Astrocyte (in vitro differentiated cells and primary cell): ENCODE measurements at regions not wholly inside any gene's neighbourhood (a gene's known extent, or its start where the extent isn't known, plus 50 kb on each side); places are given as distances from the start of the nearest gene placed in this dataset.

Experiments
- DNase-seq: peaks from one replicate; pipeline ENCODE4 v3.0.0-alpha.2; 2010; ENCODE audit warnings: low read depth
- FAIRE-seq: peaks from 2 replicates; lab custom pipeline; 2011; peaks lifted over from hg19 to GRCh38; lab: Jason Lieb, UNC
- H2AFZ ChIP-seq: 2 replicates; pipeline ENCODE4 v1.6.0; 2012; ENCODE audit warnings: low read depth, low read length, inconsistent platforms
- H3K27ac ChIP-seq: 2 replicates; pipeline ENCODE4 v1.5.1; 2011; ENCODE audit warnings: low read depth, low read length, inconsistent platforms
- H3K27me3 ChIP-seq: 2 replicates; pipeline ENCODE4 v1.6.0; 2011; ENCODE audit warnings: low read length, inconsistent platforms; ENCODE audit not compliant: insufficient read depth
- H3K36me3 ChIP-seq: 2 replicates; pipeline ENCODE4 v1.5.1; 2011; ENCODE audit warnings: low read length, inconsistent platforms; ENCODE audit not compliant: insufficient read depth
- H3K4me1 ChIP-seq: 2 replicates; pipeline ENCODE4 v1.5.1; 2011; ENCODE audit warnings: low read length, inconsistent platforms; ENCODE audit not compliant: insufficient read depth
- H3K4me2 ChIP-seq: 2 replicates; pipeline ENCODE4 v1.6.0; 2012; ENCODE audit warnings: low read length, inconsistent platforms
- H3K4me3 ChIP-seq: 2 replicates; pipeline ENCODE4 v1.5.1; 2011; ENCODE audit warnings: low read depth, mild to moderate bottlenecking, low read length, inconsistent platforms; ENCODE audit not compliant: insufficient read depth
- H3K79me2 ChIP-seq: 2 replicates; pipeline ENCODE4 v1.6.0; 2012; ENCODE audit warnings: mild to moderate bottlenecking, low read length, inconsistent platforms; ENCODE audit not compliant: insufficient read depth
- H3K9ac ChIP-seq: 2 replicates; pipeline ENCODE4 v1.6.0; 2012; ENCODE audit warnings: mild to moderate bottlenecking, low read length, inconsistent platforms
- H3K9me3 ChIP-seq: 2 replicates; pipeline ENCODE4 v1.5.1; 2012; ENCODE audit warnings: low read depth, mild to moderate bottlenecking, low read length, inconsistent platforms; ENCODE audit not compliant: insufficient read depth
- H4K20me1 ChIP-seq: 2 replicates; pipeline ENCODE4 v1.6.0; 2012; ENCODE audit warnings: low read length, inconsistent platforms; ENCODE audit not compliant: insufficient read depth
- H3K27ac Mint-ChIP-seq: one replicate; pipeline ENCODE4 v1.8.0; 2021; ENCODE audit warnings: mild to moderate bottlenecking, mixed read lengths; ENCODE audit not compliant: unreplicated experiment
- H3K27me3 Mint-ChIP-seq: one replicate; pipeline ENCODE4 v1.8.0; 2021; ENCODE audit warnings: low read depth, mixed read lengths; ENCODE audit not compliant: unreplicated experiment
- H3K36me3 Mint-ChIP-seq: one replicate; pipeline ENCODE4 v1.8.0; 2021; ENCODE audit warnings: low read depth, mixed read lengths; ENCODE audit not compliant: unreplicated experiment
- H3K4me1 Mint-ChIP-seq: one replicate; pipeline ENCODE4 v1.8.0; 2021; ENCODE audit warnings: low read depth, mixed read lengths; ENCODE audit not compliant: unreplicated experiment
- H3K4me3 Mint-ChIP-seq: one replicate; pipeline ENCODE4 v1.8.0; 2021; ENCODE audit warnings: mild to moderate bottlenecking, moderate library complexity, mixed read lengths; ENCODE audit not compliant: unreplicated experiment
- H3K9me3 Mint-ChIP-seq: one replicate; pipeline ENCODE4 v1.8.0; 2021; ENCODE audit warnings: mild to moderate bottlenecking, mixed read lengths; ENCODE audit not compliant: unreplicated experiment
- EZH2 ChIP-seq: IDR thresholded peaks from 2 replicates; pipeline ENCODE4 v1.6.1; 2012; ENCODE audit warnings: mild to moderate bottlenecking, low read length, inconsistent platforms; ENCODE audit not compliant: insufficient read depth
- TF ChIP-seq, protein P1 (sequence below): IDR thresholded peaks from 2 replicates; pipeline ENCODE4 v1.5.1; 2011; ENCODE audit warnings: low read depth, mild to moderate bottlenecking, inconsistent platforms, low read length, moderate library complexity; ENCODE audit not compliant: insufficient read depth

DNA sequence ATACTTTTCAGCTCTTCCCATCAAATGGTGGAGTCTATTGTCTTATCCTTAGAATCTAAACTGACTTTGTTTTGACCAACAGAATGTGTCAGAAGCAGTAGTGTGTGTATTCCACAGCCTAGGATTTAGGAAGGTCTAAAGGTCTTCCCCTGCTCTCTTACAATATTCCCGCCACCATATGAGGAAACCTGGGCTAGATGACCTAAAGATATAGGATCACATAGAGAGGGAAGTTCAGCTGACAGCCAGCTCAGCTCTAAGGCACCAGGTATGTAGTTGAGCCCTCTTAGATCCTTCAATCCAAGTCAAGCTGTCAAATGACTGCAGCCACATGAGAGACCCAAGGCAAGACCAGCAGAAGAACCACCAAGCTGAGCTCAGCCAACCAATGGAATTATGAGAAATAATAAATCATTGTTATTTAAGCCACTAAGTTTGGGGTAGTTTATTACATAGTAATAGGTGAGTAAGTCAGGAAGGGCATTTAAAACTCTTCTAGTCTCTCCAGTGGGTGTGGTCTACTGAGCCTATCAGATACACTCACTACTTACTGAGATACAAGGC is 227.7 kb upstream of the HES1 start:
- Histone ChIP-seq H3K9ac (no peak overlapping the region), H3K4me2 (no peak overlapping the region), H3K36me3 (no peaks in the 10 kb centered on the region), H2AFZ (no peak overlapping the region), H3K27ac (no peak overlapping the region), H3K4me1 (no peaks in the 10 kb centered on the region), H3K27me3 (peaks cover 21% of the 10 kb centered on the region), H3K79me2 (no peaks in the 10 kb centered on the region), H3K4me3 (no peak overlapping the region), H4K20me1 (no peaks in the 10 kb centered on the region), H3K9me3 (no peaks in the 10 kb centered on the region)
- Mint-ChIP-seq H3K27ac (no peak overlapping the region), H3K9me3 (peaks cover 9% of the 10 kb centered on the region), H3K4me3 (no peak overlapping the region), H3K27me3 (peaks cover 87% of the 10 kb centered on the region), H3K36me3 (no peaks in the 10 kb centered on the region), H3K4me1 (peaks cover 6% of the 10 kb centered on the region)
- DNase-seq, result no peak
- TF ChIP-seq EZH2, result no peak
- TF ChIP-seq, protein P1, sequence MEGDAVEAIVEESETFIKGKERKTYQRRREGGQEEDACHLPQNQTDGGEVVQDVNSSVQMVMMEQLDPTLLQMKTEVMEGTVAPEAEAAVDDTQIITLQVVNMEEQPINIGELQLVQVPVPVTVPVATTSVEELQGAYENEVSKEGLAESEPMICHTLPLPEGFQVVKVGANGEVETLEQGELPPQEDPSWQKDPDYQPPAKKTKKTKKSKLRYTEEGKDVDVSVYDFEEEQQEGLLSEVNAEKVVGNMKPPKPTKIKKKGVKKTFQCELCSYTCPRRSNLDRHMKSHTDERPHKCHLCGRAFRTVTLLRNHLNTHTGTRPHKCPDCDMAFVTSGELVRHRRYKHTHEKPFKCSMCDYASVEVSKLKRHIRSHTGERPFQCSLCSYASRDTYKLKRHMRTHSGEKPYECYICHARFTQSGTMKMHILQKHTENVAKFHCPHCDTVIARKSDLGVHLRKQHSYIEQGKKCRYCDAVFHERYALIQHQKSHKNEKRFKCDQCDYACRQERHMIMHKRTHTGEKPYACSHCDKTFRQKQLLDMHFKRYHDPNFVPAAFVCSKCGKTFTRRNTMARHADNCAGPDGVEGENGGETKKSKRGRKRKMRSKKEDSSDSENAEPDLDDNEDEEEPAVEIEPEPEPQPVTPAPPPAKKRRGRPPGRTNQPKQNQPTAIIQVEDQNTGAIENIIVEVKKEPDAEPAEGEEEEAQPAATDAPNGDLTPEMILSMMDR, result no peak
- FAIRE-seq, result no peak

DNA sequence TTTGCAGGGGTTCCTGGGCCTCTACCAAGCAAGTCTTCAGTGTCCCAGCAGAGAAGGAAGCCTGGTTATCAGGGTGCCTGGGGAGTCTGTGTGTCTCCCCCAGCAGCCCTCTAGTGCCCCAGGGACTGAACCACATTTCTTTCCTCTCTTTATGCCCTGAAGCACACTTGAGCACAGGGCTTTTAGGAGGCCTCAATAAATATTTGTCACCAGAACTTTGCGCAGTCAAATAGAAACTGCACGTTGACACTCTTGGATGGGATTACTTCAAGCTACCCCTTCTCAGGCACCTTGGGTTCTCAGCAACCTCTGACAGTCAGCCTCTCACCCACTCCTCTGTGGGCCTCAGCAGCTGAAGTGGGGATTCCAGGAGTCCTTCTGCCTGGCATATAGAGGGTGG is 226.6 kb upstream of the HES1 start:
- Mint-ChIP-seq H3K36me3 (no peaks in the 10 kb centered on the region), H3K27me3 (peaks cover 87% of the 10 kb centered on the region), H3K27ac (no peak overlapping the region), H3K4me1 (peaks cover 6% of the 10 kb centered on the region), H3K4me3 (no peak overlapping the region), H3K9me3 (peaks cover 9% of the 10 kb centered on the region)
- H2AFZ ChIP-seq, result no peak overlapping the region
- H3K27me3 ChIP-seq, result peaks cover 15% of the 10 kb centered on the region
- no peaks in the 10 kb centered on the region for H3K9me3 ChIP-seq
- H3K4me3 ChIP-seq, result no peak overlapping the region
- H3K36me3 ChIP-seq, result no peaks in the 10 kb centered on the region
- H3K4me2 ChIP-seq, result no peak overlapping the region
- no peaks in the 10 kb centered on the region for H4K20me1 ChIP-seq
- no peaks in the 10 kb centered on the region for H3K79me2 ChIP-seq
- no peak overlapping the region for H3K27ac ChIP-seq
- H3K4me1 ChIP-seq, result no peaks in the 10 kb centered on the region
- TF ChIP-seq EZH2, result no peak
- TF ChIP-seq, protein P1, result no peak
- H3K9ac ChIP-seq, result no peak overlapping the region
- DNase-seq (no peak), FAIRE-seq (no peak)

DNA sequence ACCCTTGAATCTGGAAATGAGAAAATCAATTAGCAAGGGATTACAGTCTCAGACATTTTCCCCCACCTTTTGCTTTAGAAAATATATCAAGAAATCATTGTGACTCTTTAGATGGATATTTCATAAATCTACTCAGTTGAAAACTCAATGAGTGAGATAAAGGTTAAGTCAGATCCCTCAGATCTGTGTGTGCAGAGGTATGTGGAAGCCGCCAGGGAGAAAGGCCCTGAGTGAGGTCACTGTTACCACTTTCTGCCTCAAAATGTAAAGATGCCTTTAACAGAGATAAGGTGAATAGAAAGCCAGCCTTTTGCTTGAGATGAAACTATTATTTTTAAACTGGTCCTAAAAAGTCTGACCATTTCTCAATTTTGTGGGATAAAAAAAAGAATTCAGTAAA is 225.6 kb upstream of the HES1 start:
- H3K27ac Mint-ChIP-seq, result no peak overlapping the region

More for the DNA sequence above, 225.6 kb upstream of the HES1 start:
- Histone ChIP-seq H3K79me2 (no peaks in the 10 kb centered on the region), H3K27ac (no peak overlapping the region), H4K20me1 (no peaks in the 10 kb centered on the region), H2AFZ (no peak overlapping the region), H3K9ac (no peak overlapping the region), H3K4me3 (no peak overlapping the region), H3K27me3 (peaks cover 15% of the 10 kb centered on the region), H3K4me1 (no peaks in the 10 kb centered on the region), H3K4me2 (no peak overlapping the region), H3K9me3 (no peaks in the 10 kb centered on the region), H3K36me3 (no peaks in the 10 kb centered on the region)
- DNase-seq (no peak), FAIRE-seq (no peak)
- Mint-ChIP-seq H3K4me3 (no peak overlapping the region), H3K36me3 (no peaks in the 10 kb centered on the region), H3K4me1 (peaks cover 6% of the 10 kb centered on the region), H3K27me3 (peaks cover 87% of the 10 kb centered on the region), H3K9me3 (peaks cover 9% of the 10 kb centered on the region)
- no peak for TF ChIP-seq EZH2
- TF ChIP-seq, protein P1, result no peak
